ENCODE measurements at regions not wholly inside any gene's neighbourhood (a gene's known extent, or its start where the extent isn't known, plus 50 kb on each side); places are given as distances from the start of the nearest gene placed in this dataset.

DNA sequence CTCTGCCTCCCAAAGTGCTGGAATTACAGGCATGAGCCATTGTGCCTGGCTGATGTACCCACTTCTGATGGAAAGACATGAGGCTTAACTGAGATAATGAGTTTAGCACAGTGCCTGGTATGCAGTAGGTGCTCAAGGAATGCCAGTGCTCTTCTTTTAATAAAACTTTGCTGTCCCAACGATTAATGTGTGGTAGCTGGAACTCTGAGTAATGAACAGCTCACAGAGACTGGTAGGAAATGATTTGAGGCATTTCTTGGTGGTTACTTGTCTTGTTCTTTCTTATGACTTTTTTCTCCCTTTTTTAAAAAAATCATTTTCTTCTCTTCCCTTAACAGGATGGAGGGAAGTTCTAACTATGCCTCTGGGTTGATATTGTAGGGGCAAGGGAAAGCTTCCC is 235.7 kb upstream of the PWP1 start:
- no peak for DNase-seq

DNA sequence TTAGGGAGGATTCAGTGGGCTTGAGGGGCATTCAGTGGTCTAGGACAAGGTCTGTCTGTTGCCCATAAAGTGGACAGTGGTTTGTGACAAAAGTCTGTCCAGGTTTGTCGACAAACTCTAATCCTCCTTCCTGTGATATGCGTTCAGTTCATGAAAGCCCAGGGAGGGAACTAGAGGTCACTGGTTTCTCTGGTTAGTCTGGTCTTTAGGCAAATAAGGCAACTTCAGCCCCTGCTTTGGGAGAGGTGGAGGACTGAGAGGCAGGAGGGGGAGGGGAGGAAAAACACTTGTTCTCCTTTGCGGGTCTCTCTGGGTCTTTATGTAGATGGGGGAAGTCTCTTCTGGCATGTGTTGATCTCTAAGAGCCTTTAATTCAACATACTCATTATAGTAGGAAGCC is 235.1 kb upstream of the PWP1 start:
- DNase-seq, result no peak

DNA sequence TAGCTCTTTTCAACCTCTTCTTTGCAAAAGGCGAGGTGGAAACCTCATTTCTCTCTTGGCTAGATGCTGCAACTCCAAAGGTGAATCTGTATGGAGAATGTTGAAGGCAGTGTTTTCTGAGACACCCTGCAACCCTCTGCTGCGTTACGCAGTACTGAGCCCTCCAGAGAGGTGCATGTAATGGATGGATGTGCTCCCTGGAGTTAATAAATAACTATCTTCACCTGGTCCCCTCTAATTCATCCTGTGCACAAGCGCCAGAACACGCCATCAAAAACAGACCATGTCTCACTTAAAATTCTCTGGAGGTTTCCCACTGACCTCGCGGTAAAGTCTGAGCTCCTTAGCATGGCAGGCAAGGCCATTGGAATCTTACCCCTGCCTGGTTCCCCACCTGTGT is 234.4 kb upstream of the PWP1 start:
- DNase-seq, result no peak

DNA sequence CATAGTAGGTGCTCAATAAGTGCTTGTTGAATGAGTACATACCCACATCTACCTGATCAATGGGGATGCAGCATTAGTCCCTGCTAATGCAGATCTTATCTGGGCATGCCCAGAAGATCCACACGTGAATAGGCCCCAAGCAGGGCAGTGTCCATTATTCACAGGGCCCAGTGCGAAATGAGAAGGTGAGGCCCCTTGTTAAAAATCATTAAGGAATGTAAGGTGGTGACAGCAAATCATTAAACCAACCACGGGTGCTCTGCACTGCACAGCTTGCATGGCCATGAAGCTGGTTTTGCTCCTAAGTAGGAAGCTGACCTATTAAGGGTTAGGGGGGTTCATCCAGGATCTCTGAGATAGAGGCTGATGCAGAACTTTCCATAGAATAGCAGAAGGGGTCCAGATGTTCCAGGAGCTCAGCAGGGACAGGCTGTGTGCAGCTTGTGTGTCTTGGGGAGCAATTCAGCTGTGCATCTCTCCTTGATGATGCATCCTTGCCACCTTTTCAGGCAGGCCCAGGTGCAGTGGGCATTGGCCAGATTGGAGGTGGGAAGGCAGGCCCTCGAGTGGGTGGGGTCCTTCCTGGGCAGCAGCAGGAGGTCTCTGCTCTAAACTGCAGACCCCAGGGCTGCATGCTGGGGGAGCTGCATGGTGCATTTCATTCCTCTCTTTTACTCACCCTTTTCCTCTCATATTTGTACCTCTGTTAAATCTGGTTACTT is 231.3 kb upstream of the PWP1 start:
- DNase-seq, result no peak

DNA sequence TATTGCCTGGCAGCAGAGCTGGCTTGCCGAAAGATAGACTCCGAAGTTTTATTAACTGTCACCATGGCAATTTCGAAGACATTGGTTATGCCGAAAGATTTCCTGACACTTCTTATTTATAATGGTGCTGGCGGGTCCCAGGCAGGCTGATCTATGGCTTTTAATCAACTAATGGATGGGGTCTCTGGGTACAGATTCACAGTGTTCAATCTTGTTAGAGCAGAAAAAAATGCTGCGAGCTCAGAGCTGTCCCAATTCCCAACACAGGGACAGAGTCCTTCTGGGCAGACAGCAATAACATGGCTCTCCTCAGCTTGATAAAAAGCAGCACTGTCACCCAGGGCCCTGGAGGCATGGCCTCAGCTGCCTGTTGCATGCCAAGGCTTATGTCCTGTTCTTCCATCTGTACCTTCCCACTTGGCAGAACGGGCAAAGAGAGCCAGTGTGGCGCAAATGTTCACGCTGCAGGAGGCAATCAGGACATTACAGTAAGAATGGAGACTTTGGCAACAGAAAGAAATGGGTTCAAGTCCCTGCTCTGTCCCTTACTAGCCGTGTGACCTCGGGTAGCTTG is 228.2 kb upstream of the PWP1 start:
- no peak for DNase-seq

DNA sequence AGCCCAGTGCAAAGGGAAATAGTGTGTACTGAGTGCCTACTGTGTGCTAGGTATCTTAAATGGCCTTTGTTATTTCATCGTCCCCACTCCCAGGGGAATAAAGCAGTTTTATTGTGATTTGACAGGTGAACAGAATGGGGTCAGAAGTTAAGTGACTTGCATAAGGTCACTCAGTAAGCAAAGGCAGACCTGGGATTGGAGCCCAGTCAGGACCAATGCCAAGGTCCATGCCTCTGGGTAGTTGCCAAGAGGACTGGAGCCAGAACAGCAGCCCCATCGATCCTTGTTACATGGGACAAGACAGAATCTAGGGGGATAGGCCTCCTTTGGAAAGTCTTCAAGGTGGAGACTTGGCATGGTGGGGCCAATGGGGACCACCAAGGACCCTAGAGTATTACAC is 227.4 kb upstream of the PWP1 start:
- no peak for DNase-seq

DNA sequence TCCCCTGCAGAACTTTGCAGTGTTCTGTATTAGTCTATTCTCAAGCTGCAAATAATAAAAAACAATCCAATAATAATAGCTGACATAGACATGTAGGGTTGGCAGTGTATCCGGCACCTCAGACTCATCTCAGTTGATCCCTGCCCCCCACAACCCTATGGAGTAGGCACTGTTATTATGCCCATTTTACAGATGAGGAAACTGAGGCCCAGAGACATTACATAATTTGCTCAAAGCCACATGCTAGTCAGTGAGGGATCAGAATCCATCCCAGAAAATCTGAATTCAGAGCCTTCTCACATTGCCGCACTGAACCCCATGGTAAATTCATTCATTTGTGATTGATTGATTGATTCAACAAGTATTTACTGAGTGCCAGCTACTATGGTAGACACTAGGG is 226.6 kb upstream of the PWP1 start:
- DNase-seq, result no peak

DNA sequence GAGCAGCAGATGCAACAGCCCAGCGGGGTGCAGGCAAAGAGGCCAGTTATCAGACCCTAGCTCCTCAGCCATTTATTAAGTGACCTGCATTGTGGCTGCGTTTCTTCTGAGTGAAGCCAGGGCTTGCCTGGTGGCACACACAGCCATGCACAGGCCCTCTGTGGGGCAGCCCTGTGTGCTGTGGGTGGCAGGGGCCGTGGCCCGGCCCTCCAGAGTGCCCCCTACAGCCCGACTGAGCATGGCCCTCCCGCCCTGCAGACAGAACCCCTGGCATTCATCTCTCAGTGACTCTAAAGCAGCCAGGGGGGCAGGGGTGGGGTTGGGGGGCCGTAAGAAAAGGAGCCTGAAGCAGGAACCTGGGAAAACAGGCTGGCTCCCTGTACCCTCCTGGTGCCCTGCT is 226.0 kb upstream of the PWP1 start:
- no peak for DNase-seq

DNA sequence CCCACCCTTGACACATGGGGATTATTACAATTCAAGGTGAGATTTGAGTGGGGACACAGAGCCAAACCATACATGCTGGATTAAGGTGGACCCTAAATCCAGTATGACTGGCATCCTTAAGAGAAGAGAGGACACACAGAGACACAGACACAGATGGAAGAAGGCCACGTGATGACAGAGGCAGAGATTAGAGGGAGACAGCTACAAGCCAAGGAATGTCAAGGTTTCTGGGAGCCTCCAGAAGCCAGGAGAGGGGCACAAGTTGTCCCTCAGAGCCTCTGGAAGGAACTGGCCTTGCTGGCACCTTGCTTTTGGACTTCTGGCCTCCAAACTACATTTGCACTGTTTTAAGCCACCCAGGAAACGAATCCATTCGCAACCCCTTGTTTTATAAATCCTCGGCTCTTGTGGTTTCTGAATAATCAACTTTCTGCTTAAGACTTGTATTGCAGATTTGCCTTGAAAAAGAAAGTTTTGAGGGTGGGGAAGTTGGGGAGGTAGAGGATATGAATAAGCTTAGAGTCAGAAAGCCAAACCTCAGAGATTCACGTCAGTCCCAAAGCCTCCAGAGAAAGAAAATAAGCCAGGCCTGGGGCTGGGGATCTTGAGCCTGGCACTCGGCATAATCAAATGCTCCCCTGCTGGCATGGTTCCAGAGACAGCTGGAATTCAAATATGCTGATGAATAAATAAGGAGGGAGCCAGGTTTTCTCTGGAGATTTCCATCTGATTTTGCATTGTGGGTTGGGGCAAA is 224.2 kb upstream of the PWP1 start:
- peak; percentile 8 for DNase-seq

DNA sequence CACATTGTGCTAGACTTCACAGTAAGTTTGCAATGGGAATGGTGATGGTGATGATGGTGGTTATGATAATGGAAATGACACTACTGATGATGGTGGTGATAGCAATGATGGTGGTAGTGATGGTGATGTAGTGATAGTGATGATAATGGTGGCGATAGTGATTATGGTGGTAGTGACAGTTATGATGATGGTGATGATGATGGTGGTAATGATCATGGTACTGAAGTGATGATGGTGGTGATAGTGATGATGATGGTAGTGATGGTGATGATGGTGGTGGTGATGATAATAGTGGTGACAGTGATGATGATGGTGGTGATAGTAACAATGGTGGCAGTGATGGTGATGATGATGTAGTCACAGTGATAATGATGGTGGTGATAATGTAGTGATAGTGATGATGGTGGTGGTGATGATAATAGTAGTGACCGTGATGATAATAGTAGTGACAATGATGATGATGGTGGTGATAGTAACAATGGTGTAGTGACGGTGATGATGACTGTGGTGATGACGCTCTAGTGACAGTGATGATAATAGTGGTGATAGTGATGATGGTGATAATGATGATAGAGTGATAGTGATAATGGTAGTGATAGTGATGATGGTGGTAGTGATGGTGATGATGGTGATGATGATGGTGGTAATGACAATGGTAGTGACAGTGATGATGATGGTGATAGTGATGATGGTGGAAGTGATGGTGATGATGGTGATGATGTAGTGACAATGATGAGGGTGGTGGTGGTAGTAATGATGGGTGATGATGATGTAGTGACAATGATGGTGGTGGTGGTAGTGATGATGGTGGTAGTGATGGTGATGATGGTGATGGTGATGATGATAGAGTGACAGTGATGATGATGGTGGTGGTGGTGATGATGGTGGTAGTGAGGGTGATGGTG is 222.9 kb upstream of the PWP1 start:
- DNase-seq, result no peak

DNA sequence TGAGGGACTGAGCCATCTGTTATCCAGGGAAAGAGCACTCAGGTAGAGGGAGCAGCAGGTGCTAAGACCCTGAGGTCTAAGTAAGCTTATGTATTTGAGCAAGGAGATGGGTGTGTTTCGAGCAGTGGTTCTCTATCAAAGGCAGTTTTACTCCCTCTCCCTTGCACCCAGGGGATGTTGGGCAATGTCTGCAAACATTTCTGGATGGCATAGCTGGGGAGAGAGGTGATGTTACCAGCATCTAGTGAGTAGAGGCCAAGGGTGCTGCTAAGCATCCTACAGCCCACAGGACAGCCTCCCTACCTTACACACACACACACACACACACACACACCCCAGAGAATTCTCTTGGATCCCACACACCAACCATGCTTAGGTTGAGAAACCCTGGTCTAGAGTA is 221.0 kb upstream of the PWP1 start:
- DNase-seq, result no peak

DNA sequence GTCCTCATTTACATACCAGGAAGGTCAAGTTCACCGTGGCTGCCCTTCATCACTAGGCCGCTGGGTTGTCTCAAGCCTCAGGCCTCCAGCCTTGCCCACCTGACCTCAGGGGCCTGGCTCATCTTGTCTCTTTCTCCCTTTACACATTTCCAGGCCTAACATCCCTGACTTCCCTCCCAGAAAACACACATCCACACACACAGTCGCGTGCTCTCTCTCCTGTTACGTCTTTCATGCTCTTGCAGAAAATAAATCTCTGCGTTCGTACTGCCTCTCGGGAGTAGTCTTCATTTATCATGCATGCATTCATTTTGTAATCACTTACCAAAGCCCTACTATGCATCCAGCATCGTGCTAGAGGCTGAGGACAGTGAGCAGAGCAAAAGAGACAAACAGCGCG is 220.0 kb upstream of the PWP1 start:
- DNase-seq, result no peak

DNA sequence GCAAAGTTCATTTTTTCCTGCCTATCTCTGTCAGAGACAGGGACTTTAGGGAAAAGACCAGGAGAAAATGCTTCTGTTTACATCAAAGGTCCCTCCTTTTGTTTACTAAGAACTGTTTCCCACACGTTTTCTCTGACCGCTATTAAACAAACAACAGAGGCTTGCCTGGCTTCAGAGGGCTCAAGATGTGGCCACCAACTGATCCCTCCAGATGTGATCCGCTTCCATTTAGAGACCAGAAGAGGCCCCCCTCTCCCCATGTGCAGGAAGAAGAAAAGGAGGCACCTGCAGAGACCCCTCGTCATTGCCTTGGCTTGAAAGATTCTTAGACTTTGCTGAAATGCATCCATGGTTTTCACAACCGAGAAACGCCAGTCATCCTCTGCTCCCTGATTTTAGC is 217.9 kb upstream of the PWP1 start:
- DNase-seq, result no peak

DNA sequence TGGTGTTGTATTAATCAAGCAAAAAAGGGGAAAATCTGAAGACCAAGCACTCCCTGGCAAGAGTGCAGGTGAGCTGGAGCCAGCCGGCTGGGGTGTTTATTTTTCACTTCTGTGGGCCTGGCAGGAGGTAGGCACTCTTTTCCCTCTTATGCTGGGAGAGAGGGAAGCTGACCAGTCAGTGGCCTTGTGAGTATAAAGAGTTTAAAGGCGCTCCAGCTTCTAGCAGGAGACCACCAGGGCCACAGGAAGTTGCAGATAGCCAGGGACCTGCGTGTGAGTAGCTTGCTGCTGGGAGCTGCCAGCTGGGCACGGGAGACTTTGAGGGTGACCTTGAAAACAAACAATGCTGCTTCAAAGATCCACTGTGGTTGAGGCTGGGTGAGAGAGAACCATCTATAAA is 217.4 kb upstream of the PWP1 start:
- DNase-seq, result no peak

DNA sequence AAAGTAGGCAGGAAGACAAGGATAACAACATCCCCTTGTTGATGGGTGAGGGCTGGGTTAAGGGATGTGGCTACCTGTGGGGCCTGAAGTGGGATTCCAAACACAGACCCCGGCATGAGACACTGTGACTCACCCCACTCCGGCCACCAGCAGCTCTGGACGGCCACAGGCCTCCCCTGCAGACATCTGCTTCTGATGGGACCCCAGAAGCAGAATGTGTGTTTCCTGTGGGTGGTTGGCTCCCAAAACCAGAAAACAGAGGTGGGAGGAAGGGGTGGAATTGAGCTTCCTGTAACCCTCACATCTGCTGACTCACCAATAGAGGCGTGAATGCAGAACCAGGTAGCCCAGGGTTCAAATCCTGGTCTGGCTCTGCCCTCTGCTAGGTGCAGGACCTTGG is 216.6 kb upstream of the PWP1 start:
- no peak for DNase-seq

DNA sequence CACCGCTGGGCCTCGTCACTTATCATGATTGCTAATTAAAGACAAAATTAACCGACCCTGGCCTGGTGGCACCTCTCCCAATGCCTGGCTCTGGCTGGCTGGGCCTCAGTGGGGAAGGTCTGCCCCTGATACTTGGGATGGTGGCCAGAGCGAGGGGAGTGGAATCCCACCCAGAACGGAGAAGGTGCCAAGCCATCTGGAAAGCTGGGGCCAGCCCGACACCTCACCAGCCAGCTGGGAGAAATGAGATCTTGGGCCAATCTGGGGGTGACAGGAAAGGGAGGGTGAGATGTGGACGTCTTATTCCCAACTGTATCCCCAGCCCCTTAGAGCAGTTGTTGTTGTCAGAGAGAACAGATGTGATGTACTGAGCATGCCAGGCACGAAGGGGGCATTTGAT is 215.0 kb upstream of the PWP1 start:
- DNase-seq, result no peak

DNA sequence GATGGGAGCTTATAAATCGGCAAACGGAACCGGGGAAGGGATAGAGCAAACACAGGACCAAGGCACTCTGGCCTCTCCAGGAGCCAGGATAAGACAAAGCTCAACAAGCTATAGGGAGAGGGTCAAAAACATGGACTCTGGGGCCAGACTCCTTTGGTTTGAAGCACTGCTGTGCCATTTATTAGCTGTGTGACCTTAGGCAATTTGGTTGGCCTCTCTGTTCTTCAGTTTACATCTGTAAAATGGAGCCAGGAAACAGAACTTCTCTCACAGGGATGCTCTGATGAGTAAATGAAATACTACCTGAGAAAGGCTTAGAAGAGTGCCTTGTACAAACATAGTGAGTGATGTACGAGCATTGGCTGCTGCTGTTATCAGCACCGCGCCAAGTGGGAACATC is 213.3 kb upstream of the PWP1 start:
- no peak for DNase-seq

DNA sequence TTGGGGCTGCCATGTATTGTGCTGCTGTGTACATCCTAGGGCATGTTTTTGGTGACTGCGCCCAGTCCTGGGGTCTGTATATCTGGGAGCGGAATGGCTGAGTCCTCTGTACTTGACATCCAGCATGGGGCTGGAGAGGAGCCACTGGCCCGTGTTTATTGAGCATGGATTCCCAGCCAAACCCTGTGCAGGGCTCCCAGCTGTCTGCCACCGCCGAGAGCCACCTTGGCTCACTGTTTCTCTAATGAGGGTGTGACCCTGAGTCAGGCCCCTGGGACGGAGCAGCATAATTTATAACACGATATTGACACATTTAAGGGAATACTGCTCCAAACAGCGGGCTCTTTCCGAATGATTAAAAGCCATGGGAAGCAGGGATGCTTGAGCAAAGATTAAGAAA is 211.5 kb upstream of the PWP1 start:
- no peak for DNase-seq

DNA sequence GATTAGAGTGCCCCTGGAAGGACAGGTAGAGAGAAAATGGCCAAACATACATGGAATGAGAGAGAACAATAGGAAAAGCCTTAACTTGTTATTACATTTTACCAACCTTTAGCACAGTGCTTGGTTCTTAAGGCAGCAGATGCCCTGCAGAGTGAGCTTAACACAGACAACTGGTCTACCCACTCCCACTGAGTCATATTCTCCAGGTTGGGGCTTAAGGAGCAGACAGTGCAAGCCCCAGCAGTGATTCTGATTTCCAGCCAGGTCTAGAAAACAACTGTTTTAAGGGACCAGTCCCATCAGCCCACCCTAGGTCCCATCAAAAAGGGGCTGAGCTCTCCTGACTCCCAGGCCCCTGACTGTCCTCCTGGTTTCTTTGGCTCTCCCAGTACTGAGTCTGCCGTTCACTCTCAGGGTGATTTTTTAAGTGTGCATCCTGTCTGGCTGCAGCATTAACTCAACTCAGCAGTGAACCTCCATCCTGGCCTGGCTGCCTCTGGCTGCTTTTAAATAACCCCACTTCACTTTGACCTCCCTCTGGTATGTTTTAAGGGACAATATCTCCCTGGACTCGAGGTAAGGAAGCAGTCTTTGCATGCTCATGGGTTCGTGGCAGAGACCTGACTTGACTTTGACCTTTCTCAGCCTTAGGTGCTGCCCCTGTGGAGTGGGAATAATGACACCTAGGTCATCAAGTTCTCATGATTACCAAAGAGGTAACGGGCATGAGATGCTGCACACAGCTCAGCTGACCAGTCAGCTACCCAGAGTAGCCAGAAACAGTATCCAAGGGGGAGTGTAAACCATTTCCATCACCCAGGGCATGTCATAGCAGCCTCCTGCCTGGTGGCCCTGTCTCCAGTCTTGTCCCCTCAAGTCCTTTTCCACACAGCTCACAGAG is 210.7 kb upstream of the PWP1 start:
- DNase-seq, result no peak

DNA sequence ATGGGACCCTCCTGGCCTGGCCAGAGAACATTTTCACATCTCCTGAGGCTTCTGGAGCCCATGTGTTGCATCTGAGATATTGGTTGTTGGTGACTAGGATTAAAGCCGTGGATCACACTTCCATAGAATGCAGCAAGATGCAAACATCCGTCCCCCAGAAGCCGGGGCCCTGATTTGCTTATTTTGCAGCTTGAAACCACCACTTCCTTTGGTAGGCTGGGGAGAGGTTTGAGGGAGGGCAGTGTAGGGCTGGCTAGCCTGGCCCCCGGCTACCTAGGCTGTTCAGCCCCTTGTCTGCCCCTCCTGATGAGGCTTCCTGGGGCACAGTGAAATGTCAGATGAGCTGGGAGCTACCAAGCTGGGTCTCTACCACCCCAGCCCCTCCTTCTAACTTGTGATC is 209.7 kb upstream of the PWP1 start:
- DNase-seq, result no peak

DNA sequence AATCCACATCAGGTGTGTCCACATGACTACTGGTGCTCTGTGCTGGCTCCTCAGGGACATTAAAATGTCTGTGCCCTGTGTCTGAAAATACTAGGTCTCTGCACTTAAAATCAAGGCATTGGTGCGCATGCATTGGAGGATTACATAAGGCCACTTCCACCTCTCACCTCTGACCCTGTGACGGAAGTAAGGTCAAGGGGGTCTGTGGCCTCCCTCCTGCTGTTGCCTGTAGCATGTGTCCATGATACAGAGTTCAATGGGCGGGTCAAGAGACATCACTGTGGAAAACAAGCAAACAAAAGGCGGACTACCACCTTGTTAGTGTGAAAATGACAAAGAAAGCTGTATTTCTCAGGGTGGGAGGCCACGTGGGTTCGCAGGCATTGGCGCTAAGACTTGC is 208.6 kb upstream of the PWP1 start:
- DNase-seq, result no peak

DNA sequence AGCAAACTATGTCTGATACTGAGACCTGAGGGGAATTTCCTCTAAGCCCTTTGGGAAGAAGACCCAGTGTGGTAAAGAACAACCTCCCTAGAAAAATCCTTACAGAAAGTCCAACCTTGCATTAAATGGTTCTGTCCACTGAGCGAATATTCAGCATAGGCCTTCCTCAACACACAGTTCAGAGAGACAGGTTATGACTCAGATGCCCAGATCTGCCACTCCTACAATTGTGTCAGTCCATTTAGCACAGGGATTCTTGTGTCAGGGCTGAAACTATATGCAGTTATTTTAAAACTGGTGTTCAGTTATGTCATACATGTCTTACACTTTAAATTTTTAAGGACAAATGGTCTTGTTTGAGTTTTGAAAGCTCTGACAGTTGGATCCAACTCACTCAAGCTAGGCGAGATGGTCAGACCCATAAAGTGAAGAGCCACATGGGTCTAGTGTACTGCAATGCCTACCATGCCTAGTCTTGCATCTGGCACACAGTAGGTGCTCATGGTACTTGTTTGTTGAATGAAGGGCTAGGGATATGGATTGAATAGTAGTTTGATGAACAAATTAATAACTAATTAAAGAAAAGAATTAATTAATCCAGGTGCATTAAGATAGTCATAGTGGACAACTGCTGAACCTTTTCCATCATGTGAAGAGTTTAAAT is 207.5 kb upstream of the PWP1 start:
- DNase-seq, result no peak
